Neural cell (in vitro differentiated cells): ENCODE measurements at regions not wholly inside any gene's neighbourhood (a gene's known extent, or its start where the extent isn't known, plus 50 kb on each side); places are given as distances from the start of the nearest gene placed in this dataset.

Experiments
- H2AFZ ChIP-seq: fragments of 200-600, 300-800 bp; sonication (generic), shearing (Covaris generic); 2 replicates; pipeline ENCODE4 v1.6.0; 2014; ENCODE audit warnings: low read depth, mild to moderate bottlenecking, antibody characterized with exemption, low read length, moderate library complexity
- H3F3A ChIP-seq: fragments of 200-600 bp; shearing (Covaris generic); 2 replicates; pipeline ENCODE4 v1.6.1; 2016; ENCODE audit warnings: mild to moderate bottlenecking, moderate library complexity, mixed read lengths, antibody characterized with exemption, low read length; ENCODE audit not compliant: insufficient read depth, poor library complexity, severe bottlenecking
- H3K27ac ChIP-seq: fragments of 200-600, 300-800 bp; sonication (generic), shearing (Covaris generic); 2 replicates; pipeline ENCODE4 v1.5.1; 2014; ENCODE audit warnings: mild to moderate bottlenecking, low read length, moderate library complexity
- H3K27me3 ChIP-seq: fragments of 300-800, 200-600 bp; sonication (generic), shearing (Covaris generic); 2 replicates; pipeline ENCODE4 v1.6.0; 2014; ENCODE audit warnings: mild to moderate bottlenecking, low read depth, low read length, moderate library complexity; ENCODE audit not compliant: insufficient read depth
- H3K36me3 ChIP-seq: fragments of 300-800, 200-600 bp; sonication (generic), shearing (Covaris generic); 2 replicates; pipeline ENCODE4 v1.5.1; 2014; ENCODE audit warnings: mild to moderate bottlenecking, antibody characterized with exemption, low read length, moderate library complexity; ENCODE audit not compliant: insufficient read depth
- H3K4me2 ChIP-seq: fragments of 300-800, 200-600 bp; sonication (generic), shearing (Covaris generic); 2 replicates; pipeline ENCODE4 v1.6.0; 2014; ENCODE audit warnings: mild to moderate bottlenecking, low read length
- H3K4me3 ChIP-seq: fragments of 300-800, 200-600 bp; sonication (generic), shearing (Covaris generic); 2 replicates; pipeline ENCODE4 v1.5.1; 2014; ENCODE audit warnings: mild to moderate bottlenecking, low read length, moderate library complexity
- H3K79me2 ChIP-seq: fragments of 200-600 bp; shearing (Covaris generic); replicated peaks from 2 replicates; pipeline ENCODE4 v1.6.0; 2014; ENCODE audit warnings: mild to moderate bottlenecking, low read length, moderate library complexity; ENCODE audit not compliant: insufficient read depth
- H3K9ac ChIP-seq: fragments of 300-800, 200-600 bp; sonication (generic), shearing (Covaris generic); 2 replicates; pipeline ENCODE4 v1.6.1; 2016; ENCODE audit warnings: mild to moderate bottlenecking, low read length, mixed read lengths
- H3K9me2 ChIP-seq: fragments of 200-600 bp; shearing (Covaris generic); 2 replicates; pipeline ENCODE4 v1.6.1; 2016; ENCODE audit warnings: mild to moderate bottlenecking, low read length, mixed read lengths; ENCODE audit not compliant: insufficient read depth
- H3K9me3 ChIP-seq: fragments of 200-600, 300-800 bp; sonication (generic), shearing (Covaris generic); 2 replicates; pipeline ENCODE4 v1.6.1; 2016; ENCODE audit warnings: mild to moderate bottlenecking, mixed run types, low read length, moderate library complexity, mixed read lengths
- H4K20me1 ChIP-seq: fragments of 200-600 bp; shearing (Covaris generic); 2 replicates; pipeline ENCODE4 v1.6.1; 2016; ENCODE audit warnings: mild to moderate bottlenecking, mixed run types; ENCODE audit not compliant: insufficient read depth
- CTCF ChIP-seq: fragments of 450-650 bp; IDR thresholded peaks from 2 replicates; pipeline ENCODE4 v1.5.1; 2014; ENCODE audit warnings: antibody characterized with exemption, mild to moderate bottlenecking, moderate library complexity; ENCODE audit not compliant: poor library complexity, severe bottlenecking
- EP300 ChIP-seq: fragments of 450-650 bp; conservative IDR thresholded peaks from 2 replicates; pipeline ENCODE4 v1.6.1; 2014; ENCODE audit warnings: antibody characterized with exemption, mild to moderate bottlenecking, moderate library complexity; ENCODE audit not compliant: poor library complexity, severe bottlenecking
- EZH2 ChIP-seq: fragments of 200-600, 300-800 bp; shearing (Covaris generic), sonication (generic); IDR thresholded peaks from 2 replicates; pipeline ENCODE4 v1.6.1; 2014; ENCODE audit warnings: antibody characterized with exemption, low read length, borderline replicate concordance, mild to moderate bottlenecking; ENCODE audit not compliant: insufficient read depth, poor library complexity, severe bottlenecking
- MXI1 ChIP-seq: fragments of 450-650 bp; conservative IDR thresholded peaks from 2 replicates; pipeline ENCODE4 v1.6.1; 2014; ENCODE audit warnings: antibody characterized with exemption, mild to moderate bottlenecking; ENCODE audit not compliant: poor library complexity, severe bottlenecking
- POLR2AphosphoS5 ChIP-seq: IDR thresholded peaks from 2 replicates; pipeline ENCODE4 v1.6.1; 2012
- RAD21 ChIP-seq: fragments of 450-650 bp; conservative IDR thresholded peaks from 2 replicates; pipeline ENCODE4 v1.6.1; 2014; ENCODE audit warnings: antibody characterized with exemption, mild to moderate bottlenecking, moderate library complexity
- REST ChIP-seq: IDR thresholded peaks from 2 replicates; pipeline ENCODE4 v1.6.1; 2012; ENCODE audit warnings: borderline replicate concordance
- SMC3 ChIP-seq: fragments of 450-650 bp; conservative IDR thresholded peaks from 2 replicates; pipeline ENCODE4 v1.6.1; 2014; ENCODE audit warnings: antibody characterized with exemption, mild to moderate bottlenecking, moderate library complexity; ENCODE audit not compliant: poor library complexity
- TAF1 ChIP-seq: IDR thresholded peaks from 2 replicates; pipeline ENCODE4 v1.6.1; 2012; ENCODE audit warnings: low read depth

- H3K79me2 ChIP-seq: no peaks in the 10 kb centered on the region
- H2AFZ ChIP-seq: no peak overlapping the region
- H3K27ac ChIP-seq: no peak overlapping the region
- H3F3A ChIP-seq: no peaks in the 10 kb centered on the region
- H3K4me3 ChIP-seq: no peak overlapping the region
- H4K20me1 ChIP-seq: no peaks in the 10 kb centered on the region
- TF ChIP-seq SMC3 (no peak), TAF1 (no peak), POLR2AphosphoS5 (no peak), CTCF (no peak), RAD21 (no peak), MXI1 (no peak), EP300 (no peak), EZH2 (no peak), REST (no peak)
- H3K27me3 ChIP-seq: no peaks in the 10 kb centered on the region
- H3K36me3 ChIP-seq: no peaks in the 10 kb centered on the region
- H3K9me3 ChIP-seq: no peaks in the 10 kb centered on the region
- no peak overlapping the region for H3K9ac ChIP-seq
- H3K9me2 ChIP-seq: no peaks in the 10 kb centered on the region
- H3K4me2 ChIP-seq: no peak overlapping the region
Measured at GRCh38 chr10:78313048-78313381, 279.4 kb downstream of the RPS24 start.

- Histone ChIP-seq H4K20me1 (no peaks in the 10 kb centered on the region), H2AFZ (no peak overlapping the region), H3K79me2 (no peaks in the 10 kb centered on the region), H3K9me2 (no peaks in the 10 kb centered on the region), H3K4me2 (no peak overlapping the region), H3F3A (no peaks in the 10 kb centered on the region), H3K9ac (no peak overlapping the region), H3K36me3 (no peaks in the 10 kb centered on the region), H3K4me3 (no peak overlapping the region), H3K9me3 (no peaks in the 10 kb centered on the region), H3K27me3 (no peaks in the 10 kb centered on the region), H3K27ac (no peak overlapping the region)
- TF ChIP-seq MXI1 (no peak), RAD21 (no peak), EP300 (no peak), TAF1 (no peak), EZH2 (no peak), CTCF (no peak), POLR2AphosphoS5 (no peak), SMC3 (no peak), REST (no peak)
Measured at GRCh38 chr10:78313636-78314035, 280.0 kb downstream of the RPS24 start.
